Ishikawa (cell line): ENCODE measurements at regions not wholly inside any gene's neighbourhood (a gene's known extent, or its start where the extent isn't known, plus 50 kb on each side); places are given as distances from the start of the nearest gene placed in this dataset.

ENCODE experiments used
- CEBPB ChIP-seq: IDR thresholded peaks from 2 replicates; pipeline ENCODE4 v1.6.1; 2012
- CREB1 ChIP-seq: IDR thresholded peaks from 2 replicates; pipeline ENCODE4 v1.6.1; 2012; ENCODE audit warnings: low read depth
- EGR1 ChIP-seq: IDR thresholded peaks from 2 replicates; pipeline ENCODE4 v1.6.1; 2012
- EP300 ChIP-seq: IDR thresholded peaks from 2 replicates; pipeline ENCODE4 v1.6.1; 2012; ENCODE audit warnings: borderline replicate concordance
- FOXM1 ChIP-seq: IDR thresholded peaks from 2 replicates; pipeline ENCODE4 v1.6.1; 2012; ENCODE audit warnings: low read depth, borderline replicate concordance
- MAX ChIP-seq: IDR thresholded peaks from 2 replicates; pipeline ENCODE4 v1.6.1; 2012
- NFIC ChIP-seq: IDR thresholded peaks from 2 replicates; pipeline ENCODE4 v1.6.1; 2012
- RAD21 ChIP-seq: IDR thresholded peaks from 2 replicates; pipeline ENCODE4 v1.6.1; 2012; ENCODE audit warnings: low read depth
- REST ChIP-seq: IDR thresholded peaks from 2 replicates; pipeline ENCODE4 v1.6.1; 2012; ENCODE audit warnings: low read depth, mild to moderate bottlenecking
- TAF1 ChIP-seq: IDR thresholded peaks from 2 replicates; pipeline ENCODE4 v1.6.1; 2012; ENCODE audit warnings: low read depth, mild to moderate bottlenecking
- TCF12 ChIP-seq: IDR thresholded peaks from 2 replicates; pipeline ENCODE4 v1.6.1; 2012; ENCODE audit warnings: low read depth
- TEAD4 ChIP-seq: IDR thresholded peaks from 2 replicates; pipeline ENCODE4 v1.6.1; 2012
- USF1 ChIP-seq: IDR thresholded peaks from 2 replicates; pipeline ENCODE4 v1.6.1; 2012
- YY1 ChIP-seq: IDR thresholded peaks from 2 replicates; pipeline ENCODE4 v1.6.1; 2012; ENCODE audit warnings: low read depth
- ZBTB7A ChIP-seq: IDR thresholded peaks from 2 replicates; pipeline ENCODE4 v1.6.1; 2012; ENCODE audit warnings: low read depth

- no peak for TF ChIP-seq CEBPB
- no peak for TF ChIP-seq TCF12
- no peak for TF ChIP-seq TEAD4
- no peak for TF ChIP-seq REST
- TF ChIP-seq MAX: no peak
- TF ChIP-seq ZBTB7A: no peak
- no peak for TF ChIP-seq EGR1
- no peak for TF ChIP-seq EP300
- TF ChIP-seq YY1: no peak
- no peak for TF ChIP-seq RAD21
- TF ChIP-seq CREB1: no peak
- no peak for TF ChIP-seq NFIC
- TF ChIP-seq TAF1: no peak
- TF ChIP-seq FOXM1: no peak
- TF ChIP-seq USF1: no peak
Observed at GRCh38 chr9:118183576-118183975, 479.4 kb downstream of the TLR4 start.

GRCh38 chr9:118187408-118187807 is 483.2 kb downstream of the TLR4 start:
- no peak for TF ChIP-seq RAD21
- TF ChIP-seq CEBPB: no peak
- no peak for TF ChIP-seq ZBTB7A
- no peak for TF ChIP-seq REST
- TF ChIP-seq FOXM1: no peak
- no peak for TF ChIP-seq EGR1
- no peak for TF ChIP-seq MAX
- TF ChIP-seq USF1: no peak

GRCh38 chr9:118189615-118190014 is 485.4 kb downstream of the TLR4 start:
- TF ChIP-seq TCF12 (no peak), TAF1 (no peak), TEAD4 (no peak), CEBPB (no peak), RAD21 (no peak), CREB1 (no peak), REST (no peak), FOXM1 (no peak), EP300 (no peak), EGR1 (no peak), NFIC (no peak), ZBTB7A (no peak), MAX (no peak), YY1 (no peak), USF1 (no peak)

- TF ChIP-seq NFIC: no peak
- no peak for TF ChIP-seq ZBTB7A
- TF ChIP-seq EP300: no peak
- TF ChIP-seq USF1: no peak
- TF ChIP-seq YY1: no peak
- TF ChIP-seq TAF1: no peak
- TF ChIP-seq TEAD4: no peak
Observed at GRCh38 chr9:118192807-118193206, 488.6 kb downstream of the TLR4 start.
